ENCODE measurements at regions not wholly inside any gene's neighbourhood (a gene's known extent, or its start where the extent isn't known, plus 50 kb on each side); places are given as distances from the start of the nearest gene placed in this dataset.
"Not testable (repeated sequence)": the region's sequence is repeated elsewhere in the genome, so short reads cannot be mapped to it uniquely, and the experiment has no call there.

DNA sequence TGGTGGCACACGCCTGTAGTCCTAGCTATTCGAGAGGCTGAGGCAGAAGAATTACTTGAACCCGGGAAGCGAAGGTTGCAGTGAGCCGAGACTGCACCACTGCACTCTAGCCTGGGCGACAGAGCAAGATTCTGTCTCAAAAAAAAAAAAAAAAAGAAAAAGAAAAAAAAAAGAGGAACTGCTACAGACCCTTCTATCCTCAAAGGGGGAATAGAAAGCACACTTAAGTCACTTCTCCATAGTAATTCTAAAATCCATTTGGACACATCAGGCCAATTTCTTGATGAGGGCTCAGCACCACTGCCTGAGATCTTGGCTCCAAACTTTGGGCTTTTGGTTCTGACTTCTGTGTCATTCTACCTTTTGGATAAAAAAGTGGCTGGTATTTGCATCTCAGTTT is 694.6 kb downstream of the MTRR start:
- intact Hi-C loops (cut with micrococcal nuclease; ENCODE audit: unreplicated experiment); H3K27ac ChIP-seq (ENCODE audit: control insufficient read depth, insufficient read depth); DNase-seq (ENCODE audit: low read depth, low spot score); ATAC-seq; H3K9me3 ChIP-seq (replicated peaks; ENCODE audit: control insufficient read depth, insufficient read depth, low read length); FAIRE-seq; H3K79me2 ChIP-seq (ENCODE audit: control insufficient read depth, insufficient read depth, low read length); H3K36me3 ChIP-seq (ENCODE audit: control insufficient read depth in 2 of 2, insufficient read depth in 2 of 2, low read length in 1 of 2); H3K4me2 ChIP-seq (ENCODE audit: control insufficient read depth, insufficient read depth); H2AFZ ChIP-seq (ENCODE audit: control insufficient read depth, low read depth, low read length); BruUV-seq (replicated peaks); H3K9ac ChIP-seq (ENCODE audit: control insufficient read depth, insufficient read depth, low read length); in situ Hi-C loops (cut with MboI); H4K20me1 ChIP-seq (ENCODE audit: control insufficient read depth, insufficient read depth); H3K27me3 ChIP-seq (replicated peaks in 1 of 2; ENCODE audit: control insufficient read depth in 2 of 2, insufficient read depth in 2 of 2, low read length in 1 of 2); H3K4me1 ChIP-seq (ENCODE audit: control insufficient read depth, insufficient read depth, low read length); H3K4me3 ChIP-seq: not testable (repeated sequence)
- TF ChIP-seq SPI1 (IDR thresholded peaks at IDR 0.05; ENCODE audit: borderline replicate concordance, insufficient read depth, low read depth, low read length) (peak; percentile 79), ZNF384 (IDR thresholded peaks at IDR 0.05; ENCODE audit: borderline replicate concordance, low read depth, low read length) (peak; percentile 39; the same call in 1 of the 2 replicates)
- WGBS (ENCODE audit: insufficient coverage, insufficient replicate concordance, low lambda C conversion rate, missing lambda C conversion rate) = 10% methylated on average over 2 of the region's 6 CpGs
- RAD21 ChIA-PET (ENCODE audit: unreplicated experiment) = interaction anchor here (0.7 kb wide), 1 partner anchor 372 kb away, joined by 3 read pairs; no protein-coding TSS in a partner anchor
- POLR2A ChIA-PET = interaction anchor here (0.7 kb wide), 1 partner anchor 397 kb away, joined by 8 read pairs; no protein-coding TSS in a partner anchor
- SMC1A ChIA-PET (ENCODE audit: uncharacterized antibody, unreplicated experiment) = interaction anchor here (0.7 kb wide), 1 partner anchor 993 kb away, joined by 3 read pairs; no protein-coding TSS in a partner anchor
- CTCF ChIA-PET = interaction anchor here (1.0 kb wide), 1 partner anchor 10 kb away, joined by 3 read pairs; no protein-coding TSS in a partner anchor

DNA sequence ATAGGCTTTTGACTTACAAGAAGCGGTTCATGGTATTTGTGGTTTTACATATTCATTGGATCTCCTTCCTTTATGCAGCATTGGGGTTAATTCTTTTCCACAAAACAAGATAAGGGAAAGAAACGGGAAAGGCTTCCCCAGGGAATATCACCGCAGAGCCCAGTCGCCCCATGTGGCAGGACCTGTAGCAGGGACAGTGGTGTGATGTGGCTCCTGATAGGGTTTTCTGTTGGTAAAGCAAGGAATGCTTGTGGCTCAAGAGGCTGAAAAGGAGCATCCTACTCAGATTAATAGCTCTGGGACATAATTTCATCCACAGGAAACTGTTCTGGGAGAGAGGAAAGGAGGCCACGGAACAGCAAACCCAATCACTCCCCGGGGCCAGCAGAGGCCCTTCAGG is 699.9 kb downstream of the MTRR start:
- SMC1A ChIA-PET (ENCODE audit: uncharacterized antibody, unreplicated experiment) = no interaction called here
- Histone ChIP-seq H3K9ac (ENCODE audit: control insufficient read depth, insufficient read depth, low read length) (no peak overlapping the region), H3K36me3 (ENCODE audit: control insufficient read depth in 2 of 2, insufficient read depth in 2 of 2, low read length in 1 of 2) (no peaks in the 10 kb centered on the region), H3K27me3 (replicated peaks in 1 of 2; ENCODE audit: control insufficient read depth in 2 of 2, insufficient read depth in 2 of 2, low read length in 1 of 2) (no peaks in the 10 kb centered on the region), H3K79me2 (ENCODE audit: control insufficient read depth, insufficient read depth, low read length) (no peaks in the 10 kb centered on the region), H3K4me2 (ENCODE audit: control insufficient read depth, insufficient read depth) (no peak overlapping the region), H3K4me1 (ENCODE audit: control insufficient read depth, insufficient read depth, low read length) (no peaks in the 10 kb centered on the region), H3K4me3 (no peak overlapping the region), H2AFZ (ENCODE audit: control insufficient read depth, low read depth, low read length) (no peak overlapping the region), H4K20me1 (ENCODE audit: control insufficient read depth, insufficient read depth) (no peaks in the 10 kb centered on the region), H3K27ac (ENCODE audit: control insufficient read depth, insufficient read depth) (no peak overlapping the region), H3K9me3 (replicated peaks; ENCODE audit: control insufficient read depth, insufficient read depth, low read length) (no peaks in the 10 kb centered on the region)
- no TSS peak for BruUV-seq (replicated peaks)
- FAIRE-seq (no peak), DNase-seq (ENCODE audit: low read depth, low spot score) (no peak), ATAC-seq (no peak)
- 38% methylated on average over 6 of the region's 6 CpGs for WGBS (ENCODE audit: insufficient coverage, insufficient replicate concordance, low lambda C conversion rate, missing lambda C conversion rate)
- in situ Hi-C loops (cut with MboI) = no loop called here
- RAD21 ChIA-PET (ENCODE audit: unreplicated experiment) = no interaction called here
- CTCF ChIA-PET = no interaction called here
- POLR2A ChIA-PET = no interaction called here
- TF ChIP-seq, protein P1, sequence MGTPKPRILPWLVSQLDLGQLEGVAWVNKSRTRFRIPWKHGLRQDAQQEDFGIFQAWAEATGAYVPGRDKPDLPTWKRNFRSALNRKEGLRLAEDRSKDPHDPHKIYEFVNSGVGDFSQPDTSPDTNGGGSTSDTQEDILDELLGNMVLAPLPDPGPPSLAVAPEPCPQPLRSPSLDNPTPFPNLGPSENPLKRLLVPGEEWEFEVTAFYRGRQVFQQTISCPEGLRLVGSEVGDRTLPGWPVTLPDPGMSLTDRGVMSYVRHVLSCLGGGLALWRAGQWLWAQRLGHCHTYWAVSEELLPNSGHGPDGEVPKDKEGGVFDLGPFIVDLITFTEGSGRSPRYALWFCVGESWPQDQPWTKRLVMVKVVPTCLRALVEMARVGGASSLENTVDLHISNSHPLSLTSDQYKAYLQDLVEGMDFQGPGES (IDR thresholded peaks at IDR 0.05) = no peak
- TF ChIP-seq, protein P2, sequence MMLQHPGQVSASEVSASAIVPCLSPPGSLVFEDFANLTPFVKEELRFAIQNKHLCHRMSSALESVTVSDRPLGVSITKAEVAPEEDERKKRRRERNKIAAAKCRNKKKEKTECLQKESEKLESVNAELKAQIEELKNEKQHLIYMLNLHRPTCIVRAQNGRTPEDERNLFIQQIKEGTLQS (IDR thresholded peaks at IDR 0.05; ENCODE audit: borderline replicate concordance, extremely low read depth, low read depth, low read length) = no peak
- TF ChIP-seq, protein P3, sequence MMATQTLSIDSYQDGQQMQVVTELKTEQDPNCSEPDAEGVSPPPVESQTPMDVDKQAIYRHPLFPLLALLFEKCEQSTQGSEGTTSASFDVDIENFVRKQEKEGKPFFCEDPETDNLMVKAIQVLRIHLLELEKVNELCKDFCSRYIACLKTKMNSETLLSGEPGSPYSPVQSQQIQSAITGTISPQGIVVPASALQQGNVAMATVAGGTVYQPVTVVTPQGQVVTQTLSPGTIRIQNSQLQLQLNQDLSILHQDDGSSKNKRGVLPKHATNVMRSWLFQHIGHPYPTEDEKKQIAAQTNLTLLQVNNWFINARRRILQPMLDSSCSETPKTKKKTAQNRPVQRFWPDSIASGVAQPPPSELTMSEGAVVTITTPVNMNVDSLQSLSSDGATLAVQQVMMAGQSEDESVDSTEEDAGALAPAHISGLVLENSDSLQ (IDR thresholded peaks at IDR 0.05) = no peak
- TF ChIP-seq, protein P4, sequence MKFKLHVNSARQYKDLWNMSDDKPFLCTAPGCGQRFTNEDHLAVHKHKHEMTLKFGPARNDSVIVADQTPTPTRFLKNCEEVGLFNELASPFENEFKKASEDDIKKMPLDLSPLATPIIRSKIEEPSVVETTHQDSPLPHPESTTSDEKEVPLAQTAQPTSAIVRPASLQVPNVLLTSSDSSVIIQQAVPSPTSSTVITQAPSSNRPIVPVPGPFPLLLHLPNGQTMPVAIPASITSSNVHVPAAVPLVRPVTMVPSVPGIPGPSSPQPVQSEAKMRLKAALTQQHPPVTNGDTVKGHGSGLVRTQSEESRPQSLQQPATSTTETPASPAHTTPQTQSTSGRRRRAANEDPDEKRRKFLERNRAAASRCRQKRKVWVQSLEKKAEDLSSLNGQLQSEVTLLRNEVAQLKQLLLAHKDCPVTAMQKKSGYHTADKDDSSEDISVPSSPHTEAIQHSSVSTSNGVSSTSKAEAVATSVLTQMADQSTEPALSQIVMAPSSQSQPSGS (IDR thresholded peaks at IDR 0.05; ENCODE audit: low read length) = no peak
- TF ChIP-seq, protein P5, sequence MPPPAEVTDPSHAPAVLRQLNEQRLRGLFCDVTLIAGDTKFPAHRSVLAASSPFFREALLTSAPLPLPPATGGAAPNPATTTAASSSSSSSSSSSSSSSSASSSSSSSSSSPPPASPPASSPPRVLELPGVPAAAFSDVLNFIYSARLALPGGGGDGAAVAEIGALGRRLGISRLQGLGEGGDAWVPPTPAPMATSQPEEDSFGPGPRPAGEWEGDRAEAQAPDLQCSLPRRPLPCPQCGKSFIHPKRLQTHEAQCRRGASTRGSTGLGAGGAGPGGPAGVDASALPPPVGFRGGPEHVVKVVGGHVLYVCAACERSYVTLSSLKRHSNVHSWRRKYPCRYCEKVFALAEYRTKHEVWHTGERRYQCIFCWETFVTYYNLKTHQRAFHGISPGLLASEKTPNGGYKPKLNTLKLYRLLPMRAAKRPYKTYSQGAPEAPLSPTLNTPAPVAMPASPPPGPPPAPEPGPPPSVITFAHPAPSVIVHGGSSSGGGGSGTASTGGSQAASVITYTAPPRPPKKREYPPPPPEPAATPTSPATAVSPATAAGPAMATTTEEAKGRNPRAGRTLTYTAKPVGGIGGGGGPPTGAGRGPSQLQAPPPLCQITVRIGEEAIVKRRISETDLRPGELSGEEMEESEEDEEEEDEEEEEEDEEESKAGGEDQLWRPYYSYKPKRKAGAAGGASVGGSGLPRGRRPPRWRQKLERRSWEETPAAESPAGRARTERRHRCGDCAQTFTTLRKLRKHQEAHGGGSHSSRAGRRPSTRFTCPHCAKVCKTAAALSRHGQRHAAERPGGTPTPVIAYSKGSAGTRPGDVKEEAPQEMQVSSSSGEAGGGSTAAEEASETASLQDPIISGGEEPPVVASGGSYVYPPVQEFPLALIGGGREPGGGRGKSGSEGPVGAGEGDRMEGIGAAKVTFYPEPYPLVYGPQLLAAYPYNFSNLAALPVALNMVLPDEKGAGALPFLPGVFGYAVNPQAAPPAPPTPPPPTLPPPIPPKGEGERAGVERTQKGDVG (CRISPR knock-in tag; IDR thresholded peaks at IDR 0.05) = no peak
- no peak for TF ChIP-seq POLR2AphosphoS2 (IDR thresholded peaks at IDR 0.05; ENCODE audit: low read depth, low read length)
- no peak for TF ChIP-seq ZNF384 (IDR thresholded peaks at IDR 0.05; ENCODE audit: borderline replicate concordance, low read depth, low read length)
- intact Hi-C loops (cut with micrococcal nuclease; ENCODE audit: unreplicated experiment) = no loop called here

Measured in GM12878 (cell line).